SK-N-SH treated with all-trans-retinoic acid at 6 μM for 48 hours (cell line): ENCODE measurements at regions not wholly inside any gene's neighbourhood (a gene's known extent, or its start where the extent isn't known, plus 50 kb on each side); places are given as distances from the start of the nearest gene placed in this dataset.

Experiments used
- ATAC-seq: fragments of 200-7000 bp; cut with Tn5 transposase; 3 replicates; pipeline ENCODE4 v1.9.1; 2020; ENCODE audit warnings: mild to moderate bottlenecking, moderate library complexity
- ARNTL ChIP-seq: fragments of 450-650 bp; formaldehyde crosslinking; IDR thresholded peaks from 2 replicates; pipeline ENCODE4 v1.5.0; 2020; ENCODE audit warnings: low read depth, mild to moderate bottlenecking, moderate library complexity, borderline replicate concordance
- BACH2 ChIP-seq: fragments of 250-450 bp; sonication (Bioruptor Pico); IDR thresholded peaks from 2 replicates; pipeline ENCODE4 v1.9.0; 2021; ENCODE audit warnings: mild to moderate bottlenecking, borderline replicate concordance
- CREB5 ChIP-seq: fragments of 250-450 bp; sonication (Bioruptor Pico); IDR thresholded peaks from 2 replicates; pipeline ENCODE4 v1.5.1; 2020; ENCODE audit warnings: low read depth, mild to moderate bottlenecking, moderate library complexity
- ESRRG ChIP-seq: fragments of 250-450 bp; sonication (Bioruptor Pico); IDR thresholded peaks from 2 replicates; pipeline ENCODE4 v1.6.1; 2021; ENCODE audit warnings: mild to moderate bottlenecking
- GLIS3 ChIP-seq: fragments of 250-450 bp; sonication (Bioruptor Pico); IDR thresholded peaks from 2 replicates; pipeline ENCODE4 v1.5.0; 2020; ENCODE audit warnings: mild to moderate bottlenecking, moderate library complexity
- ISL1 ChIP-seq: fragments of 250-450 bp; sonication (Bioruptor Pico); IDR thresholded peaks from 2 replicates; pipeline ENCODE4 v2.1.2; 2022; ENCODE audit warnings: mild to moderate bottlenecking, moderate library complexity
- OSR1 ChIP-seq: fragments of 250-450 bp; sonication (Bioruptor Pico); IDR thresholded peaks from 2 replicates; pipeline ENCODE4 v1.8.0; 2022; ENCODE audit warnings: moderate library complexity, mild to moderate bottlenecking, inconsistent platforms
- PATZ1 ChIP-seq: fragments of 250-450 bp; sonication (Bioruptor Pico); IDR thresholded peaks from 2 replicates; pipeline ENCODE4 v1.8.0; 2020; ENCODE audit warnings: mild to moderate bottlenecking, moderate library complexity, borderline replicate concordance
- POU6F1 ChIP-seq: fragments of 250-450 bp; sonication (Bioruptor Pico); IDR thresholded peaks from 2 replicates; pipeline ENCODE4 v1.8.0; 2021; ENCODE audit warnings: low read depth, mild to moderate bottlenecking, moderate library complexity, borderline replicate concordance
- PPARA ChIP-seq: fragments of 250-450 bp; sonication (Bioruptor Pico); IDR thresholded peaks from 2 replicates; pipeline ENCODE4 v1.5.0; 2020; ENCODE audit warnings: mild to moderate bottlenecking, borderline replicate concordance
- RARB ChIP-seq: fragments of 250-450 bp; sonication (Bioruptor Pico); IDR thresholded peaks from 2 replicates; pipeline ENCODE4 v1.8.0; 2021; ENCODE audit warnings: mild to moderate bottlenecking, moderate library complexity
- TCF4 ChIP-seq: fragments of 250-450 bp; sonication (Bioruptor Pico); IDR thresholded peaks from 2 replicates; pipeline ENCODE4 v1.8.0; 2021; ENCODE audit warnings: mild to moderate bottlenecking, moderate library complexity, borderline replicate concordance
- TOX ChIP-seq: fragments of 250-450 bp; sonication (Bioruptor Pico); IDR thresholded peaks from 2 replicates; pipeline ENCODE4 v1.8.0; 2021; ENCODE audit warnings: mild to moderate bottlenecking, moderate library complexity, borderline replicate concordance
- TSHZ2 ChIP-seq: fragments of 250-450 bp; sonication (Bioruptor Pico); IDR thresholded peaks from 2 replicates; pipeline ENCODE4 v1.5.0; 2020; ENCODE audit warnings: mild to moderate bottlenecking, moderate library complexity
- ZC3H10 ChIP-seq: fragments of 250-450 bp; sonication (Bioruptor Pico); IDR thresholded peaks from 2 replicates; pipeline ENCODE4 v1.5.1; 2021; ENCODE audit warnings: mild to moderate bottlenecking, moderate library complexity
- ZFP3 ChIP-seq: fragments of 250-450 bp; sonication (Bioruptor Pico); IDR thresholded peaks from 2 replicates; pipeline ENCODE4 v1.5.0; 2020; ENCODE audit warnings: mild to moderate bottlenecking, moderate library complexity
- ZFP30 ChIP-seq: fragments of 450-650 bp; formaldehyde crosslinking; IDR thresholded peaks from 2 replicates; pipeline ENCODE4 v1.5.0; 2022; ENCODE audit warnings: mild to moderate bottlenecking, moderate library complexity
- ZNF565 ChIP-seq: fragments of 450-650 bp; formaldehyde crosslinking; conservative IDR thresholded peaks from 2 replicates; pipeline ENCODE4 v1.5.0; 2020; ENCODE audit warnings: low read depth, mild to moderate bottlenecking, moderate library complexity
- ZNF70 ChIP-seq: fragments of 450-650 bp; formaldehyde crosslinking; IDR thresholded peaks from 2 replicates; pipeline ENCODE4 v1.5.0; 2020; ENCODE audit warnings: mild to moderate bottlenecking, moderate library complexity
- ZNF8 ChIP-seq: fragments of 450-650 bp; formaldehyde crosslinking; IDR thresholded peaks from 2 replicates; pipeline ENCODE4 v1.5.0; 2020; ENCODE audit warnings: mild to moderate bottlenecking, moderate library complexity

DNA sequence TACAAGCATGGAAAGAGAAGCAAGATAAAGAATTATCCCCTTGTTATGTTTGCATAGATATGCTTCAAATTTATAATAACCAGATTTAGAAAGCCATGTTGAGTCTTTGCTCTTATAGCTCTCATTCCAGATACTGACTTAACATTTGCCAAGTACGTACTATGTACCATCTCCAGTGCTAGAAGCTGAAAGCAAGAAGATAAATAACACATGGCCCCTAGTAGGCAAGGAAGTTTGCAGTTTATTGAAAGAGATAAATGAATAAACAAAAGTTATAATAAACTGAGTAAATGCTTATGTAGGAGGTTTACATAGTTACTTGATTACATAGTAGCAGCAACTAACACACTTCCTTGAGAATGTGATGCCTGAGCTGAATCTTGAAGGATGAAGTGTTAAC lies 628.4 kb downstream of the HINT1 start:
- no peak for ATAC-seq
- TF ChIP-seq BACH2 (CRISPR knock-in tag) (no peak), ESRRG (CRISPR knock-in tag) (no peak), POU6F1 (CRISPR knock-in tag) (no peak), TCF4 (CRISPR knock-in tag) (no peak), PPARA (CRISPR knock-in tag) (no peak), TOX (CRISPR knock-in tag) (no peak), ZFP30 (no peak), ZFP3 (CRISPR knock-in tag) (no peak), ISL1 (CRISPR knock-in tag) (no peak), ZNF565 (no peak), ARNTL (CRISPR knock-in tag) (no peak), ZC3H10 (CRISPR knock-in tag) (no peak), OSR1 (no peak)

GRCh38 chr5:130532786-130533185 lies 628.5 kb downstream of the CHSY3 start:
- ATAC-seq: no peak
- no peak for TF ChIP-seq ZC3H10 (CRISPR knock-in tag)
- no peak for TF ChIP-seq PPARA (CRISPR knock-in tag)
- TF ChIP-seq ZNF8 (CRISPR knock-in tag): no peak
- no peak for TF ChIP-seq ZFP3 (CRISPR knock-in tag)
- TF ChIP-seq GLIS3: no peak
- TF ChIP-seq ZFP30: no peak
- no peak for TF ChIP-seq BACH2 (CRISPR knock-in tag)
- no peak for TF ChIP-seq CREB5
- TF ChIP-seq, all 23 proteins: peak for 0

DNA sequence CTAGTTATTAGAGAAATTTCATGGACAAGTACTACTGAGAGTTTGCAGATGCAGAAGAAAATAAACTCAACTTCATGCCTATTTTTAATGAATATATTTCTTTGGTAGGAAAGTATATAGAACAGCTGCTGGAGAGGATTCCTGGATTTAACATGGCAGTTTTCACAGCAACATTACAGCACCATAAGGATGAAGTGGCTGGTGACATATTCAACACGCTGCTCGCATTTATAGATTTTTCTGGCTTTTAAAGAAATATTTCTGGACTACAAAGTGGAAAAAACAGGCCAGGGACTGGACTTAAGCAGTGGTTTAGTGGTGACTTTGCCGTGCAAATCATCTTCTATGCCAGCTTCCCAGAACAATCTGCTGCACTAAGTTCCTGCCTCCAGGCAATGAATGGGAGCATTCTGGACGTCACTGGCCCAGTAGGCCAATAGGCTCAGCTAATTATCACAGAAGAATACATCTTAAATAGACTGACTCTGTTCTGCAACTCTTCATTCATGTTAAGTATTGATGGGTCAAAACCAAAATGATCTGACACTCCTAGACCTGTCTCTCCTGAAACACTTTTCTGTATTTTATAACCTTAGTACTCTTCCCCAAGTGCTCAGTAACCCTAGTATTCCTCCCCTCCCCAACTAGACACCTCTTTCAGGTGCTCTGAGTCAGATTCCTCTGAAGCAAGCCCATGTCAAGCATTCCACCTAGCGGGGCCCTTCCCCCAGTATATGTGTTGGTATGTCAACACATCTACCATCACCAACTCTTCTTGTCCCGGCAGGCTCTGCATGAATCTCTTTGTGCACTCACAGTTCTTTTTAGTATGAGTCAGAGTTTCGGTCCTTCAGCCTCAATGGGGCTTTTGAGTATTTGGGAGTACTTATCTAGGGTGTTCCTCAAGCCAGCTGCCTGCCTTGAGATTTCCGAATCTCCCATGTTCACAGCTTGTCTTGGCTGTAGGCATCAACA lies 625.5 kb downstream of the CHSY3 start:
- no peak for ATAC-seq
- TF ChIP-seq TCF4 (CRISPR knock-in tag): no peak
- no peak for TF ChIP-seq PATZ1 (CRISPR knock-in tag)
- no peak for TF ChIP-seq ZFP30
- no peak for TF ChIP-seq ISL1 (CRISPR knock-in tag)
- TF ChIP-seq ZNF70 (CRISPR knock-in tag): no peak
- no peak for TF ChIP-seq PPARA (CRISPR knock-in tag)
- TF ChIP-seq ZFP3 (CRISPR knock-in tag): no peak
- no peak for TF ChIP-seq ZC3H10 (CRISPR knock-in tag)
- no peak for TF ChIP-seq RARB (CRISPR knock-in tag)

DNA sequence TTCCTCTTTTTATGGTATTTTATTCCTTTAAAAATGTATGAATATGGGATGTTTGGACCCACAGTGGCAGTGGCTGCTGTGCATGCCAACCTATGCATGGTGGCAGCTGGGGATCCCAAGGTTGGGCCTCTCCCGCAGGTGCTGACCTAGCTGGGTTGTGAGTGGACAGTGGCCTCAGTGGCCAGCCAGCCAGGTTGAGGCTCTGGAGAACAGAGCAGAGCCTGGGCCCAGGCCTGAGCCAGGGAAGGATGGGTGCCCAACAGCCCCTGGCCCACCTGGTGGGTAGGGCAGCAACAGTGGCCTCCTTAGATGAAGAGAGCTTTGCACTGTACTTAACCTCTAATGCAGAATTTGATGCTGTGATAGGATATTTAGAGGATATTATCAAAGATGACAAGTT lies 624.8 kb downstream of the CHSY3 start:
- no peak for ATAC-seq
- TF ChIP-seq CREB5: no peak
- TF ChIP-seq ZC3H10 (CRISPR knock-in tag): no peak
- no peak for TF ChIP-seq ISL1 (CRISPR knock-in tag)
- TF ChIP-seq BACH2 (CRISPR knock-in tag): no peak
- no peak for TF ChIP-seq TOX (CRISPR knock-in tag)
- TF ChIP-seq ESRRG (CRISPR knock-in tag): no peak
- no peak for TF ChIP-seq ARNTL (CRISPR knock-in tag)
- no peak for TF ChIP-seq TCF4 (CRISPR knock-in tag)
- no peak for TF ChIP-seq ZFP30
- no peak for TF ChIP-seq TSHZ2 (CRISPR knock-in tag)
- no peak for TF ChIP-seq PPARA (CRISPR knock-in tag)
- no peak for TF ChIP-seq ZFP3 (CRISPR knock-in tag)
- TF ChIP-seq PATZ1 (CRISPR knock-in tag): no peak
